ENCODE measurements at regions not wholly inside any gene's neighbourhood (a gene's known extent, or its start where the extent isn't known, plus 50 kb on each side); places are given as distances from the start of the nearest gene placed in this dataset.
"Not testable (repeated sequence)": the region's sequence is repeated elsewhere in the genome, so short reads cannot be mapped to it uniquely, and the experiment has no call there.

DNA sequence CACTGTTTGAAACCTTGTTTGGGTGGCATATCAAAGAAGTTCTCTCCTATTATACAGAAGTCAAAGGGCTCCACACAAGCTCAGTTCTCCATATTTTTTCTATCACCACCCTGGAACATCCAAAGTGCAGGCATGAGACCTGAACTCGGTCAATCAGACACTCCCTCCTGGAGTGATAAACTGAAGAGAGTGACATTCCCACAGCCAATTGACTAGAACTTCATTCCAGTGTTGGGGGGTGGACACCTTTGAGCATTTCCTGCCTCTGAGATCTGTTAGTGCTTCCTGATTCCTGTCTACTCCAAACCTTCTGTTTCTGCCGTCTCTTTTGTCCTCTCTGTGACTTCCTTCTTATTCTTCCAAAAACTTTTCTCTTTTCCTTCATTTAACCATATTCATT lies 220.7 kb upstream of the NOX3 start:
- no peak overlapping the region for H3K27ac ChIP-seq (ENCODE audit: low read depth, low read length)
- WGBS, 3 donors: 61 to 72% (median 61%) methylated on average over 2 of the region's 2 CpGs

- no peak overlapping the region for H3K27ac ChIP-seq (ENCODE audit: low read depth, low read length)
- 79 to 84% (median 84%) methylated on average over 2 of the region's 2 CpGs for WGBS, 3 donors
These were observed 215.0 kb upstream of the NOX3 start for GRCh38 chr6:155670655-155671054.

DNA sequence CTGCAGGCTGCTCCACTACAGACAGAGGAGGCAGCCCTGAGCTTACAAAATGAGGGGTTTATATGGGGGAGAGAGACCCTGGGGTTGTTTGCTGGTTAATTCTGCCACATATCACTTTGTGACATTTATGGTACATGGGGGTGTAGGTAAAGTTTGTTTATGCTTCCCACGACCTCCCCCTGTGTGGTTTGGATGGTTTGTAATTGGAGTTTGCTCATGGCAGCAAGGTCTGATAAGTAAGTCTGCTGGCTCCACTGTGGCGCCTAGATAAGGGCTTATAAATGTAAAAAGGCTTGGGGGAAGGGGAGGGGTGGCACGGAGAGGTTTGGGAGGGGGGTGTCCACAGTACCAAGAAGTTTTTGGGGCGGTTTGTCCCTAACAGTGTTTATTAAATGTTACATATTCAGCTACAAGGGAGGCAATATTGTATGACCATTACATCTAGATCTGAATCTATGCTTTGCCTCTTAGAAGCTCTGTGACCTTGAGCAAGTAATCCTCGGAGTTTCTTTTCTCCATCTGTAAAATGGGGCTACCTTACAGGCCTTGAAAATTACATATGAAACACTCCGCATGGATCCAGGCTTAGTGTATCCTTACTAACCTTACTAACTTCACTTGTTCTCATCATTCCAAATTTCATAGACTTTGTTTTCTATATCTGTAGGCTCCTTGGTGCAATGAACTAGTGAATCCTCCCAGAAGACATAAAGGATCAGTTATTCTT lies 204.8 kb upstream of the NOX3 start:
- 40 to 71% (median 68%) methylated on average over 6 of the region's 6 CpGs for WGBS, 3 donors
- no peak overlapping the region for H3K27ac ChIP-seq (ENCODE audit: low read depth, low read length)

DNA sequence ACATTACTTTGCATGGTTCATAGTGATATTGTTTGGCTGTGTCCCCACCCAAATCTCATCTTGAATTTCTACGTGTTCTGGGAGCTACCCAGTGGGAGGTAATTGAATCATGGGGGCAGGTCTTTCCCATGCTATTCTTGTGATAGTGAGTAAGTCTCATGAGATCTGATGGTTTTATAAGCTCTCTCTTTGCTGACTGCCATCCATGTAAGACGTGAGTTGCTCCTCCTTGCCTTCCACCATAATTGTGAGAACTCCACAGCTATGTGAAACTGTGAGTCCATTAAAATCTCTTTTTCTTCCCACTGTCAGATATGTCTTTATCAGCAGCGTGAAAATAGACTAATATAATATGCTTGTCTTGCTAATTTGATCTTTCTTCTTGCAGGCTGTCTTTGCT lies 200.4 kb upstream of the NOX3 start:
- 75 to 90% (median 85%) methylated on average over 3 of the region's 3 CpGs for WGBS, 3 donors
- no peak overlapping the region for H3K27ac ChIP-seq (ENCODE audit: low read depth, low read length)

- H3K27ac ChIP-seq (ENCODE audit: low read depth, low read length): no peak overlapping the region
These were observed 198.8 kb upstream of the NOX3 start for GRCh38 chr6:155654474-155654873.

GRCh38 chr6:155648301-155648700 lies 192.7 kb upstream of the NOX3 start:
- H3K27ac ChIP-seq (ENCODE audit: low read depth, low read length): no peak overlapping the region
- 42 to 65% (median 49%) methylated on average over 5 of the region's 5 CpGs for WGBS, 3 donors

- H3K27ac ChIP-seq (ENCODE audit: low read depth, low read length): no peak overlapping the region
These were observed 191.7 kb upstream of the NOX3 start for GRCh38 chr6:155647354-155647753.

DNA sequence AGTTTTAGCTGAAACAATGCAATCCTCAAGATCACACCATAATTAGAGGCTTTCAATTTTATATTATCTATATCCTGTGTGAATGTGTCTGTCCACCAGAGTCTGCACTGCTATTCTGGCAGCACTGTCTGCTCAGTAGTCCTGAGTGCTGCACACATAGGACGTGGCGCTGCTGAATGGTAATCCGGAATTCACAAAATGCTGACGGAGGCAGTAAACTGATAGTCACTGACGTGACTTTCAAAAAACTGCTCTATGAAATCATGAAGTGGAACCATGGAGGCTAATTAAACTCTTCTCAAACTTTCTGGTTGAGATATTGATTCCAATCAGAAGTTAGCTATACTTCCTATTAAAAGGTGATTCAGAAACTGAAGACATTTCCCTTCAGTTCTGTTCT lies 190.8 kb upstream of the NOX3 start:
- WGBS, 3 donors: 46 to 85% (median 77%) methylated on average over 5 of the region's 5 CpGs

DNA sequence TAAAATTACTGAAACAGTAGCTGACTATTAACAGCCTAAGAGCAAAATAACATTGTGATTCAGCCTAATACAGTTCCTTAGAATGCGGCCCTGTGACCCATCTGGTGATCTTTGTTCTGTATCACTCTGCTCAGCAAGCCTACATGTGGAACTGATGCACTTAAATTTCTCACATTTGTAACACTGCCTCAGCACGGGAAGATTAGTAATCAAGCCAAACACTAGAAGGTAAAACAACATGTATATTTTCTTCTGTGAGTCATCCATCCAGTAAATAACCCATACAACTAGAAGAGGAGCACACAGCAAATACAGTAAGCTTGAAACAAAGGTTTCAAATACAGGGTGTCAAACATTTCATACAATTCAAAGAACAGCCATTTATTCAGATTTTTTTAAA lies 189.7 kb upstream of the NOX3 start:
- H3K27ac ChIP-seq (ENCODE audit: low read depth, low read length): no peak overlapping the region
- 51 to 68% (median 67%) methylated on average over 2 of the region's 2 CpGs for WGBS, 3 donors

More for the DNA sequence above, 190.8 kb upstream of the NOX3 start:
- H3K27ac ChIP-seq (ENCODE audit: low read depth, low read length): no peak overlapping the region

GRCh38 chr6:155641603-155642002 lies 186.0 kb upstream of the NOX3 start:
- no peak overlapping the region for H3K27ac ChIP-seq (ENCODE audit: low read depth, low read length)
- WGBS, 3 donors: 76 to 90% (median 84%) methylated on average over 1 of the region's 1 CpG

DNA sequence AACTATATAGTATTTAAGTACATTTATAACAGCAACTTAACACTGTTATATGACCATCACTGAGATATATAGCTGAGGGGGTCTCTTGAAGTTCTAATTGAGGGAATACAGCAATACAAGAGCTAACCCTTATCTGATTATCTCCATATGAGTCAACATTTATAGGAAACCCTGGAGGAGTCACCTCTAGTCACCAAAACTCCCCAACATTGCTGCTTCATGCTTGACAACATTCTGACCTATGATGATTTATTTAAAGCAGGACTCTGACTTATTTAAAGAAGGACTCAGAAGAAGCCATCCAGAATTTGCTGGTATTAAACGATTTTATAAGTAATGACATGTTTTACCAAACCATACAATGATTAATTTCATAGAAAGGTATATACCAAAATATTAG lies 182.6 kb upstream of the NOX3 start:
- WGBS, 3 donors: 74 to 98% (median 80%) methylated on average over 1 of the region's 1 CpG
- H3K27ac ChIP-seq (ENCODE audit: low read depth, low read length): no peak overlapping the region

GRCh38 chr6:155635416-155635815 lies 179.8 kb upstream of the NOX3 start:
- H3K27ac ChIP-seq (ENCODE audit: low read depth, low read length): no peak overlapping the region
- 55 to 81% (median 81%) methylated on average over 3 of the region's 3 CpGs for WGBS, 3 donors

GRCh38 chr6:155630085-155630484 lies 174.4 kb upstream of the NOX3 start:
- WGBS, 3 donors: 58 to 74% (median 71%) methylated on average over 2 of the region's 2 CpGs
- H3K27ac ChIP-seq (ENCODE audit: low read depth, low read length): no peak overlapping the region

DNA sequence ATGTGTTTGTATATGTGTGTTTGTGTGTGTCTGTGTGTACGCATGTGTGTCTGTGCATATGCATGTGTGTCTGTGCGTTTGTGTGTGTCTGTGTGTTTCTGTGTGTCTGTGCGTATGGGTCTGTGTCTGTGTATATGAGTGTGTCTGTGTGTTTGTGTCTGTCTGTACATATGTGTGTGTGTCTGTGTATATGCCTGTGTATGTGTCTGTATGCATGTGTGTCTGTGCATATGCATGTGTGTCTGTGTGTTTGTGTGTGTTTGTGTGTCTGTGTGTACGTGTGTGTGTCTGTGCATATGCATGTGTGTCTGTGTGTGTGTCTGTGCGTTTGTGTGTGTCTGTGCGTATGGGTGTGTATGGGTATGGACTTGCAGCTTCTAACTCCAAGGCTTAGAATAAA lies 174.0 kb upstream of the NOX3 start:
- WGBS, 3 donors: 65 to 79% (median 67%) methylated on average over 6 of the region's 6 CpGs
- H3K27ac ChIP-seq (ENCODE audit: low read depth, low read length): no peak overlapping the region

- H3K27ac ChIP-seq (ENCODE audit: low read depth, low read length): no peak overlapping the region
- 75 to 88% (median 85%) methylated on average over 7 of the region's 7 CpGs for WGBS, 3 donors
These were observed 172.7 kb upstream of the NOX3 start for GRCh38 chr6:155628306-155628705.

GRCh38 chr6:155627722-155628212 lies 172.1 kb upstream of the NOX3 start:
- WGBS, 3 donors: 66 to 74% (median 69%) methylated on average over 4 of the region's 4 CpGs
- H3K27ac ChIP-seq (ENCODE audit: low read depth, low read length): not testable (repeated sequence)

DNA sequence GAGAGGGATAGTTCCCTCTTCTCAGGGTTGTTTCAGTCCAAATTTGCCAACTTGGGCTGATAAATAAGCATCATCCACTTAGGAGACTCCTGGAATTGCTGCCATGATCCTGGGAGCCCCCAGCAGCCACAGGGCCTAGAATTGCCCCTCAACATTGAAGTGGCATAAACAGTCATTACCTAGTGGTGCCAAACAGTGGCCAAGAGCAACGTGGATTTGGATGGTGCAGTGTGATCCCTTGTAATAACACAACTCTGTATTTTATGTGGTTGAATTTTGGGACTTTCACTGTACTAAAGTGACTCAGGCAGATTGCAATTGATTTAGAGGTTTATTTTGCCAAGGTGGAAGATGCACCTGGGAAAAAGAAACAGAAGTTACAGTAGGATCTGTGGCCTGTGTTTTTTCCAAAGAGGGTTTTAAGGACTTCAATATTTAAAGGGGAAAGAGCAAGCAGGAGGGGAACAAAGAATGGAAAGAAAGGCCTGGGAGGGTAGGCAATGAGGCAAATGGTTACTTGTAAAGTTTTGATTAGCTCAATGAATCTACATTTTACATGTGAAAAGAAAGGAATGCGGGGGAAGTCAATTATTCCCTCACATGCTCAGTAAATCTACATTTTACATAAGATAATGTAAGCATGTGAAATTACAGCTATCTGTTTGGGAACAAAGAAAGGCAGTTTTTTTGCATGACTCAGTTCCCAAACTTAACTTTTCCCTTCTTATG lies 168.0 kb upstream of the NOX3 start:
- no peak overlapping the region for H3K27ac ChIP-seq (ENCODE audit: low read depth, low read length)
- 60 to 74% (median 66%) methylated on average over 2 of the region's 2 CpGs for WGBS, 3 donors

DNA sequence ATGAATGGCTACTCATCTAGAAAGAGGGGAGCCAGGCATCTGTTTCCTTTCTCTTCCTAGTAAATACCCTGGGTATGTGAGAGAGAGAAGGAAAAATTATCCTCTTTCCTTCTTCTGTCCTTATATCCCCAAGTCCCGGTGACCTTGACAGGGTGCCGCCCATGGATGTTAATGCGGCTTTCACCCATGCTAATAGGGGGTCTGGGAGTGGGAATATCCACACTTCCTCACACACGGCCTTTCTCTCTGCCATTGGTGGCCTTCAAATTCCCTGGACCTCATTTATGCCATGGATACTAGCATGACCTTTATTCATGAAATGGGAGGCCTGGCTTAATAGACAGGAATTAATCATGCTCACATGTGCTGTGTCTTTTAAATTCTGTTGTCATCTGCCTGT lies 159.0 kb upstream of the NOX3 start:
- H3K27ac ChIP-seq (ENCODE audit: low read depth, low read length): no peak overlapping the region
- WGBS, 3 donors: 70 to 96% (median 72%) methylated on average over 4 of the region's 4 CpGs

- WGBS, 3 donors: 81 to 90% (median 84%) methylated on average over 1 of the region's 1 CpG
- H3K27ac ChIP-seq (ENCODE audit: low read depth, low read length): no peak overlapping the region
These were observed 156.1 kb upstream of the NOX3 start for GRCh38 chr6:155611742-155612141.

- WGBS, 3 donors: 72 to 89% (median 88%) methylated on average over 3 of the region's 3 CpGs
- H3K27ac ChIP-seq (ENCODE audit: low read depth, low read length): no peak overlapping the region
These were observed 149.4 kb upstream of the NOX3 start for GRCh38 chr6:155604991-155605390.
